HG02884 (cell line): ENCODE measurements at regions not wholly inside any gene's neighbourhood (a gene's known extent, or its start where the extent isn't known, plus 50 kb on each side); places are given as distances from the start of the nearest gene placed in this dataset.

ENCODE experiments used
- ATAC-seq: cut with Tn5 transposase; IDR thresholded peaks from one replicate; pipeline ENCODE4 v1.9.1; 2021; ENCODE audit warnings: mild to moderate bottlenecking, moderate library complexity; ENCODE audit not compliant: unreplicated experiment

GRCh38 chr18:40707797-40708196, 1247.2 kb upstream of the PIK3C3 start:
- ATAC-seq: no peak

- ATAC-seq: no peak
Observed at GRCh38 chr18:40698129-40698528, 1256.9 kb upstream of the PIK3C3 start.

GRCh38 chr18:40695526-40695925, 1259.5 kb upstream of the PIK3C3 start:
- no peak for ATAC-seq

GRCh38 chr18:40692871-40693270, 1262.2 kb upstream of the PIK3C3 start:
- no peak for ATAC-seq

- no peak for ATAC-seq
Observed at GRCh38 chr18:40690062-40690461, 1265.0 kb upstream of the PIK3C3 start.

- no peak for ATAC-seq
Observed at GRCh38 chr18:40687399-40687798, 1267.6 kb upstream of the PIK3C3 start.

- ATAC-seq: no peak
Observed at GRCh38 chr18:40686836-40687235, 1268.2 kb upstream of the PIK3C3 start.

- no peak for ATAC-seq
Observed at GRCh38 chr18:40685219-40685618, 1269.8 kb upstream of the PIK3C3 start.

- ATAC-seq: no peak
Observed at GRCh38 chr18:40678318-40678717, 1276.7 kb upstream of the PIK3C3 start.

- no peak for ATAC-seq
Observed at GRCh38 chr18:40676668-40677067, 1278.4 kb upstream of the PIK3C3 start.

- ATAC-seq: no peak
Observed at GRCh38 chr18:40673150-40673549, 1281.9 kb upstream of the PIK3C3 start.

- ATAC-seq: no peak
Observed at GRCh38 chr18:40672590-40672989, 1282.4 kb upstream of the PIK3C3 start.

GRCh38 chr18:40670668-40671375, 1284.2 kb upstream of the PIK3C3 start:
- no peak for ATAC-seq

- ATAC-seq: no peak
Observed at GRCh38 chr18:40662898-40663437, 1292.1 kb upstream of the PIK3C3 start.

- no peak for ATAC-seq
Observed at GRCh38 chr18:40653682-40654081, 1301.4 kb upstream of the PIK3C3 start.

- no peak for ATAC-seq
Observed at GRCh38 chr18:40652321-40652720, 1302.7 kb upstream of the PIK3C3 start.

- ATAC-seq: no peak
Observed at GRCh38 chr18:40651163-40651562, 1303.9 kb upstream of the PIK3C3 start.

GRCh38 chr18:40642692-40643229, 1312.3 kb upstream of the PIK3C3 start:
- ATAC-seq: no peak

- ATAC-seq: no peak
Observed at GRCh38 chr18:40631319-40631718, 1323.7 kb upstream of the PIK3C3 start.

- no peak for ATAC-seq
Observed at GRCh38 chr18:40630496-40630895, 1324.5 kb upstream of the PIK3C3 start.

- no peak for ATAC-seq
Observed at GRCh38 chr18:40624959-40625358, 1330.1 kb upstream of the PIK3C3 start.

- no peak for ATAC-seq
Observed at GRCh38 chr18:40613721-40614120, 1341.3 kb upstream of the PIK3C3 start.

GRCh38 chr18:40612356-40612755, 1342.7 kb upstream of the PIK3C3 start:
- ATAC-seq: no peak
